Bronchial epithelial cell (primary cell): ENCODE measurements at regions not wholly inside any gene's neighbourhood (a gene's known extent, or its start where the extent isn't known, plus 50 kb on each side); places are given as distances from the start of the nearest gene placed in this dataset.
"Not testable (repeated sequence)": the region's sequence is repeated elsewhere in the genome, so short reads cannot be mapped to it uniquely, and the experiment has no call there.

Source experiments
- DNase-seq: peaks from one replicate; pipeline ENCODE4 v3.0.0-alpha.2; 2010; ENCODE audit warnings: low read depth
- FAIRE-seq: peaks from 2 replicates; lab custom pipeline; 2011; peaks lifted over from hg19 to GRCh38; lab: Jason Lieb, UNC
- H3K27me3 ChIP-seq: 2 replicates; pipeline ENCODE4 v1.5.1; 2011; ENCODE audit warnings: low read length; ENCODE audit not compliant: control insufficient read depth, insufficient read depth
- H3K36me3 ChIP-seq: 2 replicates; pipeline ENCODE4 v1.5.1; 2011; ENCODE audit warnings: low read length; ENCODE audit not compliant: control insufficient read depth, insufficient read depth
- H3K4me3 ChIP-seq: 2 replicates; pipeline ENCODE4 v1.5.1; 2011; ENCODE audit warnings: mild to moderate bottlenecking, low read depth, low read length, control low read depth
- TF ChIP-seq, protein P1 (sequence below): IDR thresholded peaks from 2 replicates; pipeline ENCODE4 v1.5.1; 2011; ENCODE audit warnings: mild to moderate bottlenecking, moderate library complexity, low read length, control low read depth, inconsistent platforms; ENCODE audit not compliant: insufficient read depth, severe bottlenecking

DNA sequence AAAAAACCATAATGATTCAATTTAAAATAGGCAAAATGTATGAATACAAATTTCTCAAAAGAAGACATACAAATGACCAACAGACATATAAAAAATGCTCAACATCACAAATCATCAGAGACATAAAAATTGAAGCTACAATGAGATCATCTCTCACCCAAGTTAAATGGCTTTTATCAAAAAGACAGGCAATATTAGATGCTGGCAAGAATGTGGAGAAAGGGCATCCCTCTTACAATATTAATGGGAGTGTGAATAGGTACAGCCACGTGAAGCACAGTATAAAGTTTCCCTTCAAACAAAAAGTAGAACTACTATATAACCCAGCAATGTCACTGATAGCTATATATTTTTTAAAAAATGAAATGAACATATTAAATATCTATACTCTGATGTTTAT is 1481.7 kb downstream of the AMY1C start:
- DNase-seq (no peak), FAIRE-seq (no peak)
- Histone ChIP-seq H3K36me3 (no peaks in the 10 kb centered on the region), H3K4me3 (no peak overlapping the region), H3K27me3 (no peaks in the 10 kb centered on the region)
- TF ChIP-seq, protein P1, sequence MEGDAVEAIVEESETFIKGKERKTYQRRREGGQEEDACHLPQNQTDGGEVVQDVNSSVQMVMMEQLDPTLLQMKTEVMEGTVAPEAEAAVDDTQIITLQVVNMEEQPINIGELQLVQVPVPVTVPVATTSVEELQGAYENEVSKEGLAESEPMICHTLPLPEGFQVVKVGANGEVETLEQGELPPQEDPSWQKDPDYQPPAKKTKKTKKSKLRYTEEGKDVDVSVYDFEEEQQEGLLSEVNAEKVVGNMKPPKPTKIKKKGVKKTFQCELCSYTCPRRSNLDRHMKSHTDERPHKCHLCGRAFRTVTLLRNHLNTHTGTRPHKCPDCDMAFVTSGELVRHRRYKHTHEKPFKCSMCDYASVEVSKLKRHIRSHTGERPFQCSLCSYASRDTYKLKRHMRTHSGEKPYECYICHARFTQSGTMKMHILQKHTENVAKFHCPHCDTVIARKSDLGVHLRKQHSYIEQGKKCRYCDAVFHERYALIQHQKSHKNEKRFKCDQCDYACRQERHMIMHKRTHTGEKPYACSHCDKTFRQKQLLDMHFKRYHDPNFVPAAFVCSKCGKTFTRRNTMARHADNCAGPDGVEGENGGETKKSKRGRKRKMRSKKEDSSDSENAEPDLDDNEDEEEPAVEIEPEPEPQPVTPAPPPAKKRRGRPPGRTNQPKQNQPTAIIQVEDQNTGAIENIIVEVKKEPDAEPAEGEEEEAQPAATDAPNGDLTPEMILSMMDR: no peak

DNA sequence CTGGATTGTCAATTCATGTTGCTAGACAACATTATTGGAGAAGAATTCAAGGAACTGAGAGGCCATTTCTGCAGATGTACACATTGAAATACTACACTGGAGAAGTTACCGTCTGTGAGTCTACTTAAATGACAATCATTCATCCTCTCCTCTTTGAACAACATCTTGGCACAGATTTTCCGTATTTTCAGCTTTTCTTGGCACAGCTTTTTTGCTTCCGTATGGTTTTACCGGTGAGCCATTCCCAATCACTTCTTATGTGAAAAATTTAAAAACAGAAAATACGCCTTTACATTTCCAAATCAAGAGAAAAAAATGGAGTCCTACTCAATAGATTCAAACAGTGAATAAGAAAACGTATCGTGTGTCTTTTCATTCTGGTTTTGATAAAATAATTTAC is 1493.7 kb downstream of the AMY1C start:
- no peaks in the 10 kb centered on the region for H3K36me3 ChIP-seq
- no peak for FAIRE-seq
- no peak overlapping the region for H3K4me3 ChIP-seq
- TF ChIP-seq, protein P1: no peak
- H3K27me3 ChIP-seq: no peaks in the 10 kb centered on the region
- no peak for DNase-seq

DNA sequence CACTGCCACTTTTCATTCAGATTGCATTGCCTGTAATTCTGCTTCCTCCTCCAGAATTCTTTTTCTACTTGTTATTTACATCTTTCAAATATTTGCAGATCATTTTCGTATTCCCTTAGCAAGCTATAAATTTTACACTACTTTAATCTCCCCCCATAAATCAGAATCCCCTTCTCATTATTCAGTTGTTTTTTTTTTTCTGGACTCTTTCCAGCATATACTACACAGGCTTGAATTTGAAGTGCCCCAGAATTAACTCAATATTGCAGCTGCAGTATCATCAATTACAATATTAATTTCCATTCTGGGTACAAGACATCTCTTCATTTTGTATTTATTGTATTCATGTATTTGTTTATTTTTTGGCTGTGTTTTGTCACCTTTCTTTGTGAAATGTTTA is 1494.3 kb downstream of the AMY1C start:
- FAIRE-seq (no peak), DNase-seq (no peak)
- TF ChIP-seq, protein P1: no peak
- H3K27me3 ChIP-seq: no peaks in the 10 kb centered on the region
- H3K4me3 ChIP-seq: no peak overlapping the region
- no peaks in the 10 kb centered on the region for H3K36me3 ChIP-seq

DNA sequence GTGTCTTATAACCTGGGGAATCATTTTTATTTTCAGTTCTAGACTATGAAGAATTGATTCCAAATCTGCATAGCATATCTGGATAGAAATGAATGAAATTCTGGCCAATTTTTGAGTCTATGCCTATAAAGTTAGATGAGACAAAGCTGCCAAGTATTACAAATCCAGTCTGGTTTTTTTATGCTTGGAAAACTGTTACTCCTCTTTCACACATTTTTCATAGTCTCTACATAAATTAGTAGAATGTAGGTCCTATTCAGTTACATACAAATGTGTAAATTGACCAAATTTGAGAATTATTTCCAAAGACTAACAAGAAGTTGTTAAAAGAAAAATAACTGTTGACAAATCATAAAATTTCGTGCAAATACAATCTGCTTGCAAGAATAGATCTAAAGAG is 1505.2 kb downstream of the AMY1C start:
- DNase-seq (no peak), FAIRE-seq (no peak)
- TF ChIP-seq, protein P1: no peak
- no peaks in the 10 kb centered on the region for H3K27me3 ChIP-seq
- H3K36me3 ChIP-seq: no peaks in the 10 kb centered on the region
- no peak overlapping the region for H3K4me3 ChIP-seq

DNA sequence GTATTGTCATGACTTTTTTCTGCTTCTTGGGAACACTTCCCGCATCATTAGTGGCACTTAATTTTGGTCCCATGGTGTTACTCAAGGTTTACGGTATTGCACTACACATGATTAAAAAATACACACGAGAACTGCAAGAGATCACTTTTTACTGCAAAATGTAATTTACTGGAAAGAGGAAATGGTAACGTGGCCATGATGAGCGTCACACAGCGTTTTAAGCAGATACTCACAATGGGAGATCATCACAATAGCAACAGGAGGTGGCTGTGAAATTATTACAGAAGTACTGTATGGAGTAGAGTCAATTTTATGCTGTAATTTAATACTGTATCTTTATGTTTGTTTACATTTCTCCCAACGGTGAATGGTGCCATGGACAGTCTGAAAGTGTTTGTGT is 1510.3 kb downstream of the AMY1C start:
- H3K36me3 ChIP-seq: no peaks in the 10 kb centered on the region
- no peak for FAIRE-seq
- H3K27me3 ChIP-seq: no peaks in the 10 kb centered on the region
- TF ChIP-seq, protein P1: no peak
- DNase-seq: no peak
- H3K4me3 ChIP-seq: no peak overlapping the region

DNA sequence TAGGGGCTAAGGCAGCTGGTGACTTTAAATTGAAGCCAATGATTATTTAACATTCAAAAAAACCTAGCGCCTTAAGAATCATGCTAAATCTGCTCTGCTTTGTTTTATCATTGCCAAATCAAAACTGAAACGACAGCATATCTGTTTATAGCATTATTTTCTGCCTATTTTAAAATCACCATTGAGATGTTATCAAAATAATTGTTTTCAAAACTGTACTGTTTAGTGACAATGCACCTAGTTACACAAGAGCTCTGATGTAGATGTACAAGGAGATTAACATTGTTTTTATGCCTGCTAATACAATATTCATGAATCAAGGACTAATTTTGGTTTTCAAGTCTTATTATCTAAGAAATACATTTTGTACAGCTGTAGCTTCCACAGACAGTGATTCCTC is 1521.3 kb downstream of the AMY1C start:
- no peaks in the 10 kb centered on the region for H3K36me3 ChIP-seq
- no peaks in the 10 kb centered on the region for H3K27me3 ChIP-seq
- no peak overlapping the region for H3K4me3 ChIP-seq
- no peak for FAIRE-seq
- DNase-seq: no peak
- TF ChIP-seq, protein P1: no peak

DNA sequence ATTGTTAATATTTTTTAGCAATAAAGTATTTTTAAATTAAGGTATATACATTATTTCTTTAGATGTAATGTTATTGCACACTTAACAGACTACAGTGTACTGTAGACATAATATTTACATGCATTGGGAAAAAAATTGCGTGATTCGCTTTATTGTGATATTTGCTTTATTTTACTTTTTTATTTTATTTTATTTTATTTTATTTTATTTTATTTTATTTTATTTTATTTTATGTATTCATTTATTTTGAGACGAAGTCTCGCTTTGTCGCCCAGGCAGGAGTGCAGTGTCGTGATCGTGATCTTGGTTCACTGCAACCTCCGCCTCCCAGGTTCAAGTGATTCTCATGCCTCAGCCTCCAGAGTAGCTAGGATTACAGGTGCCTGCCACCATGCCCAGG is 1522.7 kb downstream of the AMY1C start:
- H3K36me3 ChIP-seq, DNase-seq, FAIRE-seq, H3K4me3 ChIP-seq, H3K27me3 ChIP-seq: not testable (repeated sequence)
